ENCODE measurements at regions not wholly inside any gene's neighbourhood (a gene's known extent, or its start where the extent isn't known, plus 50 kb on each side); places are given as distances from the start of the nearest gene placed in this dataset.

- TF ChIP-seq, protein P1, sequence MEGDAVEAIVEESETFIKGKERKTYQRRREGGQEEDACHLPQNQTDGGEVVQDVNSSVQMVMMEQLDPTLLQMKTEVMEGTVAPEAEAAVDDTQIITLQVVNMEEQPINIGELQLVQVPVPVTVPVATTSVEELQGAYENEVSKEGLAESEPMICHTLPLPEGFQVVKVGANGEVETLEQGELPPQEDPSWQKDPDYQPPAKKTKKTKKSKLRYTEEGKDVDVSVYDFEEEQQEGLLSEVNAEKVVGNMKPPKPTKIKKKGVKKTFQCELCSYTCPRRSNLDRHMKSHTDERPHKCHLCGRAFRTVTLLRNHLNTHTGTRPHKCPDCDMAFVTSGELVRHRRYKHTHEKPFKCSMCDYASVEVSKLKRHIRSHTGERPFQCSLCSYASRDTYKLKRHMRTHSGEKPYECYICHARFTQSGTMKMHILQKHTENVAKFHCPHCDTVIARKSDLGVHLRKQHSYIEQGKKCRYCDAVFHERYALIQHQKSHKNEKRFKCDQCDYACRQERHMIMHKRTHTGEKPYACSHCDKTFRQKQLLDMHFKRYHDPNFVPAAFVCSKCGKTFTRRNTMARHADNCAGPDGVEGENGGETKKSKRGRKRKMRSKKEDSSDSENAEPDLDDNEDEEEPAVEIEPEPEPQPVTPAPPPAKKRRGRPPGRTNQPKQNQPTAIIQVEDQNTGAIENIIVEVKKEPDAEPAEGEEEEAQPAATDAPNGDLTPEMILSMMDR (IDR thresholded peaks at IDR 0.05) = no peak
- TF ChIP-seq POLR2A (IDR thresholded peaks at IDR 0.05) = no peak
These were observed 55.1 kb upstream of the UBE2E1 start for GRCh38 chr3:23750573-23751210.

Measured in breast epithelium (tissue), 3 donors.